MM.1S (cell line): ENCODE measurements at regions not wholly inside any gene's neighbourhood (a gene's known extent, or its start where the extent isn't known, plus 50 kb on each side); places are given as distances from the start of the nearest gene placed in this dataset.

Source experiments
- EZH2 ChIP-seq: fragments of 300-600 bp; sonication (generic); optimal IDR thresholded peaks from 2 replicates; pipeline ENCODE3; 2017; ENCODE audit warnings: low read depth, mild to moderate bottlenecking, antibody characterized with exemption, low read length, mixed read lengths
- TF ChIP-seq, protein P1 (sequence below): fragments of 300-600 bp; sonication (generic); IDR thresholded peaks from 2 replicates; pipeline ENCODE4 v1.5.1; 2016; ENCODE audit warnings: antibody characterized with exemption, low read length, mixed read lengths

DNA sequence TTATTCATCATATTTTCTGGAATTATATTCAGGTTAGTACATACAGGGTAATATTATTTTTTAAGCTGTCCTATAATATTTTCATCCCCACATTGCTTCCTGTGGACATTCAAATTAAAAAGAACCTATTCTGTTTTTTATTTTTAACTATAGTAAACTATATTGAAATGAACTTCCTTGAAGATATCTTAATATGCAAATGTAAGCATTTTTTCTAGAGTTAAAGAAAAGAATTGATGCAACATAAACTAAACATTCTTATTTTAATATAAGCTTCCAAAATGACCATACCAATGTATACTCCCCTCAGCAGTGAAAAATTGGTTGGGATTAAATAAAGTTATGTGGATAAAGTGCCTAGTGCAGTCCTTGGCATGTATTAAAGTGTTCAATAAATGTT is 416.6 kb downstream of the KIF2B start:
- TF ChIP-seq, protein P1, sequence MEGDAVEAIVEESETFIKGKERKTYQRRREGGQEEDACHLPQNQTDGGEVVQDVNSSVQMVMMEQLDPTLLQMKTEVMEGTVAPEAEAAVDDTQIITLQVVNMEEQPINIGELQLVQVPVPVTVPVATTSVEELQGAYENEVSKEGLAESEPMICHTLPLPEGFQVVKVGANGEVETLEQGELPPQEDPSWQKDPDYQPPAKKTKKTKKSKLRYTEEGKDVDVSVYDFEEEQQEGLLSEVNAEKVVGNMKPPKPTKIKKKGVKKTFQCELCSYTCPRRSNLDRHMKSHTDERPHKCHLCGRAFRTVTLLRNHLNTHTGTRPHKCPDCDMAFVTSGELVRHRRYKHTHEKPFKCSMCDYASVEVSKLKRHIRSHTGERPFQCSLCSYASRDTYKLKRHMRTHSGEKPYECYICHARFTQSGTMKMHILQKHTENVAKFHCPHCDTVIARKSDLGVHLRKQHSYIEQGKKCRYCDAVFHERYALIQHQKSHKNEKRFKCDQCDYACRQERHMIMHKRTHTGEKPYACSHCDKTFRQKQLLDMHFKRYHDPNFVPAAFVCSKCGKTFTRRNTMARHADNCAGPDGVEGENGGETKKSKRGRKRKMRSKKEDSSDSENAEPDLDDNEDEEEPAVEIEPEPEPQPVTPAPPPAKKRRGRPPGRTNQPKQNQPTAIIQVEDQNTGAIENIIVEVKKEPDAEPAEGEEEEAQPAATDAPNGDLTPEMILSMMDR = no peak
- TF ChIP-seq EZH2 = no peak
